ENCODE measurements at regions not wholly inside any gene's neighbourhood (a gene's known extent, or its start where the extent isn't known, plus 50 kb on each side); places are given as distances from the start of the nearest gene placed in this dataset.

- H3K27ac Mint-ChIP-seq, result no peak overlapping the region
- no peaks in the 10 kb centered on the region for H3K27me3 Mint-ChIP-seq
- TF ChIP-seq CTCF (IDR thresholded peaks at IDR 0.05; ENCODE audit: unreplicated experiment), result no peak
- no peaks in the 10 kb centered on the region for H3K36me3 Mint-ChIP-seq (ENCODE audit: insufficient read depth)
- DNase-seq (ENCODE audit: low spot score, unreplicated experiment), result no peak
- H3K4me3 Mint-ChIP-seq (ENCODE audit: low read depth), result no peak overlapping the region
- H3K4me1 Mint-ChIP-seq (ENCODE audit: low read depth), result no peaks in the 10 kb centered on the region
- H3K9me3 Mint-ChIP-seq (ENCODE audit: low read depth), result peaks cover 6% of the 10 kb centered on the region
These were observed 566.3 kb upstream of the NOVA1 start for GRCh38 chr14:27164139-27164538.

- DNase-seq (ENCODE audit: low spot score, unreplicated experiment), result no peak
- no peaks in the 10 kb centered on the region for H3K27me3 Mint-ChIP-seq
- no peak for TF ChIP-seq CTCF (IDR thresholded peaks at IDR 0.05; ENCODE audit: unreplicated experiment)
- no peaks in the 10 kb centered on the region for H3K36me3 Mint-ChIP-seq (ENCODE audit: insufficient read depth)
- no peak overlapping the region for H3K4me3 Mint-ChIP-seq (ENCODE audit: low read depth)
- no peaks in the 10 kb centered on the region for H3K4me1 Mint-ChIP-seq (ENCODE audit: low read depth)
- no peak overlapping the region for H3K27ac Mint-ChIP-seq
- H3K9me3 Mint-ChIP-seq (ENCODE audit: low read depth), result peaks cover 9% of the 10 kb centered on the region
These were observed 577.7 kb upstream of the NOVA1 start for GRCh38 chr14:27175489-27175888.

- Mint-ChIP-seq H3K27ac (no peak overlapping the region), H3K27me3 (no peaks in the 10 kb centered on the region), H3K36me3 (ENCODE audit: insufficient read depth) (no peaks in the 10 kb centered on the region), H3K4me1 (ENCODE audit: low read depth) (no peaks in the 10 kb centered on the region), H3K9me3 (ENCODE audit: low read depth) (no peaks in the 10 kb centered on the region), H3K4me3 (ENCODE audit: low read depth) (no peak overlapping the region)
- no peak for TF ChIP-seq CTCF (IDR thresholded peaks at IDR 0.05; ENCODE audit: unreplicated experiment)
- DNase-seq (ENCODE audit: low spot score, unreplicated experiment), result no peak
These were observed 583.5 kb upstream of the NOVA1 start for GRCh38 chr14:27181333-27181732.

- Mint-ChIP-seq H3K9me3 (ENCODE audit: low read depth) (no peaks in the 10 kb centered on the region), H3K4me3 (ENCODE audit: low read depth) (no peak overlapping the region), H3K36me3 (ENCODE audit: insufficient read depth) (no peaks in the 10 kb centered on the region), H3K27me3 (no peaks in the 10 kb centered on the region), H3K27ac (no peak overlapping the region), H3K4me1 (ENCODE audit: low read depth) (no peaks in the 10 kb centered on the region)
- TF ChIP-seq CTCF (IDR thresholded peaks at IDR 0.05; ENCODE audit: unreplicated experiment), result no peak
- no peak for DNase-seq (ENCODE audit: low spot score, unreplicated experiment)
These were observed 586.6 kb upstream of the NOVA1 start for GRCh38 chr14:27184427-27184826.

- TF ChIP-seq CTCF (IDR thresholded peaks at IDR 0.05; ENCODE audit: unreplicated experiment), result no peak
- H3K27me3 Mint-ChIP-seq, result no peaks in the 10 kb centered on the region
- no peak overlapping the region for H3K27ac Mint-ChIP-seq
- no peak for DNase-seq (ENCODE audit: low spot score, unreplicated experiment)
- H3K9me3 Mint-ChIP-seq (ENCODE audit: low read depth), result no peaks in the 10 kb centered on the region
- no peaks in the 10 kb centered on the region for H3K4me1 Mint-ChIP-seq (ENCODE audit: low read depth)
- no peaks in the 10 kb centered on the region for H3K36me3 Mint-ChIP-seq (ENCODE audit: insufficient read depth)
- H3K4me3 Mint-ChIP-seq (ENCODE audit: low read depth), result no peak overlapping the region
These were observed 588.2 kb upstream of the NOVA1 start for GRCh38 chr14:27186048-27186447.

All from progenitor cell of endocrine pancreas (in vitro differentiated cells).